ENCODE measurements at regions not wholly inside any gene's neighbourhood (a gene's known extent, or its start where the extent isn't known, plus 50 kb on each side); places are given as distances from the start of the nearest gene placed in this dataset.

GRCh38 chr12:3366451-3367110 is 124.4 kb upstream of the PRMT8 start:
- TF ChIP-seq, protein P1, sequence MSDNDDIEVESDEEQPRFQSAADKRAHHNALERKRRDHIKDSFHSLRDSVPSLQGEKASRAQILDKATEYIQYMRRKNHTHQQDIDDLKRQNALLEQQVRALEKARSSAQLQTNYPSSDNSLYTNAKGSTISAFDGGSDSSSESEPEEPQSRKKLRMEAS (IDR thresholded peaks at IDR 0.05): no peak
- TF ChIP-seq CTCF (IDR thresholded peaks at IDR 0.05; ENCODE audit: low read depth, low read length, missing input control): no peak
- TF ChIP-seq, protein P2, sequence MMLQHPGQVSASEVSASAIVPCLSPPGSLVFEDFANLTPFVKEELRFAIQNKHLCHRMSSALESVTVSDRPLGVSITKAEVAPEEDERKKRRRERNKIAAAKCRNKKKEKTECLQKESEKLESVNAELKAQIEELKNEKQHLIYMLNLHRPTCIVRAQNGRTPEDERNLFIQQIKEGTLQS (IDR thresholded peaks at IDR 0.05): no peak
- no peak for TF ChIP-seq SP1 (IDR thresholded peaks at IDR 0.05)
- no peak for TF ChIP-seq EGR1 (IDR thresholded peaks at IDR 0.05; ENCODE audit: low read depth in 2 of 2)
- TF ChIP-seq, protein P3, sequence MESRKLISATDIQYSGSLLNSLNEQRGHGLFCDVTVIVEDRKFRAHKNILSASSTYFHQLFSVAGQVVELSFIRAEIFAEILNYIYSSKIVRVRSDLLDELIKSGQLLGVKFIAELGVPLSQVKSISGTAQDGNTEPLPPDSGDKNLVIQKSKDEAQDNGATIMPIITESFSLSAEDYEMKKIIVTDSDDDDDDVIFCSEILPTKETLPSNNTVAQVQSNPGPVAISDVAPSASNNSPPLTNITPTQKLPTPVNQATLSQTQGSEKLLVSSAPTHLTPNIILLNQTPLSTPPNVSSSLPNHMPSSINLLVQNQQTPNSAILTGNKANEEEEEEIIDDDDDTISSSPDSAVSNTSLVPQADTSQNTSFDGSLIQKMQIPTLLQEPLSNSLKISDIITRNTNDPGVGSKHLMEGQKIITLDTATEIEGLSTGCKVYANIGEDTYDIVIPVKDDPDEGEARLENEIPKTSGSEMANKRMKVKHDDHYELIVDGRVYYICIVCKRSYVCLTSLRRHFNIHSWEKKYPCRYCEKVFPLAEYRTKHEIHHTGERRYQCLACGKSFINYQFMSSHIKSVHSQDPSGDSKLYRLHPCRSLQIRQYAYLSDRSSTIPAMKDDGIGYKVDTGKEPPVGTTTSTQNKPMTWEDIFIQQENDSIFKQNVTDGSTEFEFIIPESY (IDR thresholded peaks at IDR 0.05): no peak
- no peak for TF ChIP-seq HNF4A (conservative IDR thresholded peaks at IDR 0.05)
